ENCODE measurements at regions not wholly inside any gene's neighbourhood (a gene's known extent, or its start where the extent isn't known, plus 50 kb on each side); places are given as distances from the start of the nearest gene placed in this dataset.

- TF ChIP-seq ZNF462 (CRISPR knock-in tag; IDR thresholded peaks at IDR 0.05), result no peak
- TF ChIP-seq STAT1 (IDR thresholded peaks at IDR 0.05; ENCODE audit: unreplicated experiment), result no peak
Observed at GRCh38 chr1:214202992-214203391, 78.0 kb upstream of the SMYD2 start (continued).

GRCh38 chr1:214205053-214205452 lies 75.9 kb upstream of the SMYD2 start:
- H3K4me2 ChIP-seq, result no peak overlapping the region
- no peaks in the 10 kb centered on the region for H3K27me3 ChIP-seq (ENCODE audit: insufficient read depth)
- H3K4me3 ChIP-seq, result no peak overlapping the region
- Mint-ChIP-seq H3K4me3 (no peak overlapping the region), H3K27ac (no peak overlapping the region), H3K4me1 (peaks cover 21% of the 10 kb centered on the region; the same call in 2 of the 3 replicates), H3K36me3 (ENCODE audit: low read depth) (no peaks in the 10 kb centered on the region), H3K27me3 (ENCODE audit: insufficient read depth, low read depth, poor library complexity) (no peaks in the 10 kb centered on the region), H3K9me3 (no peaks in the 10 kb centered on the region)
- 0 out of 2 replicates have a peak, but pooled peaks cover 5% of the 10 kb centered on the region for H3K4me1 ChIP-seq (ENCODE audit: insufficient read depth)
- no peaks in the 10 kb centered on the region for H4K20me1 ChIP-seq (replicated peaks; ENCODE audit: insufficient read depth)
- H3K36me3 ChIP-seq (ENCODE audit: insufficient read depth), result no peaks in the 10 kb centered on the region
- H3K79me2 ChIP-seq (replicated peaks; ENCODE audit: insufficient read depth), result no peaks in the 10 kb centered on the region
- H3F3A ChIP-seq (replicated peaks; ENCODE audit: low read depth), result no peaks in the 10 kb centered on the region
- no peaks in the 10 kb centered on the region for H3K9me2 ChIP-seq (ENCODE audit: insufficient read depth)
- H2AFZ ChIP-seq, result no peak overlapping the region
- DNase-seq (ENCODE audit: low spot score), result no peak
- no peak for ATAC-seq
- no peak overlapping the region for H3K27ac ChIP-seq (ENCODE audit: low read depth)
- TF ChIP-seq JUNB (IDR thresholded peaks at IDR 0.05; ENCODE audit: unreplicated experiment) (no peak), EZH2phosphoT487 (IDR thresholded peaks at IDR 0.05; ENCODE audit: unreplicated experiment) (no peak), NANOG (IDR thresholded peaks at IDR 0.05; ENCODE audit: borderline replicate concordance) (no peak), CTCF (conservative IDR thresholded peaks at IDR 0.05; ENCODE audit: low read depth in 2 of 2) (no peak), ZNF462 (CRISPR knock-in tag; IDR thresholded peaks at IDR 0.05) (no peak), CREB1 (CRISPR knock-in tag; IDR thresholded peaks at IDR 0.05; ENCODE audit: low read depth) (no peak), ZNF114 (CRISPR knock-in tag; IDR thresholded peaks at IDR 0.05) (no peak), ZNF331 (CRISPR knock-in tag; IDR thresholded peaks at IDR 0.05; ENCODE audit: low read depth) (no peak)

Data from GM23338 (cell line).